GM19238 (cell line): ENCODE measurements at regions not wholly inside any gene's neighbourhood (a gene's known extent, or its start where the extent isn't known, plus 50 kb on each side); places are given as distances from the start of the nearest gene placed in this dataset.
A peak's percentile ranks its signal among the peaks of the same experiment; 100 is the strongest.

Source experiments
- DNase-seq: peaks from one replicate; pipeline ENCODE4 v3.0.0; 2011; ENCODE audit warnings: low spot score; ENCODE audit not compliant: insufficient read length

- DNase-seq = no peak
Observed at GRCh38 chr21:26743524-26743923, 101.7 kb downstream of the ADAMTS1 start.

GRCh38 chr21:26739189-26739588, 106.0 kb downstream of the ADAMTS1 start:
- DNase-seq = no peak

GRCh38 chr21:26736449-26736848, 108.8 kb downstream of the ADAMTS1 start:
- DNase-seq = no peak

GRCh38 chr21:26732432-26733221, 112.6 kb downstream of the ADAMTS1 start:
- no peak for DNase-seq

GRCh38 chr21:26719750-26720149, 125.5 kb downstream of the ADAMTS1 start:
- no peak for DNase-seq

- no peak for DNase-seq
Observed at GRCh38 chr21:26717146-26717739, 128.0 kb downstream of the ADAMTS1 start.

GRCh38 chr21:26715878-26716506, 129.2 kb downstream of the ADAMTS1 start:
- DNase-seq = peak; percentile 8

GRCh38 chr21:26715116-26715515, 130.1 kb downstream of the ADAMTS1 start:
- DNase-seq = no peak

GRCh38 chr21:26710155-26710554, 135.1 kb downstream of the ADAMTS1 start:
- no peak for DNase-seq

GRCh38 chr21:26709090-26709489, 136.0 kb upstream of the CYYR1 start:
- DNase-seq = no peak

GRCh38 chr21:26708223-26708800, 135.2 kb upstream of the CYYR1 start:
- no peak for DNase-seq

- DNase-seq = no peak
Observed at GRCh38 chr21:26707246-26707645, 134.2 kb upstream of the CYYR1 start.

- no peak for DNase-seq
Observed at GRCh38 chr21:26698416-26698815, 125.3 kb upstream of the CYYR1 start.

GRCh38 chr21:26691416-26691815, 118.3 kb upstream of the CYYR1 start:
- no peak for DNase-seq

GRCh38 chr21:26686705-26687104, 113.6 kb upstream of the CYYR1 start:
- no peak for DNase-seq

GRCh38 chr21:26686278-26686677, 113.2 kb upstream of the CYYR1 start:
- peak; percentile 1 for DNase-seq

- DNase-seq = no peak
Observed at GRCh38 chr21:26684889-26685288, 111.8 kb upstream of the CYYR1 start.

- no peak for DNase-seq
Observed at GRCh38 chr21:26683996-26684395, 110.9 kb upstream of the CYYR1 start.

GRCh38 chr21:26679284-26679683, 106.2 kb upstream of the CYYR1 start:
- no peak for DNase-seq

GRCh38 chr21:26674323-26674722, 101.2 kb upstream of the CYYR1 start:
- no peak for DNase-seq

- no peak for DNase-seq
Observed at GRCh38 chr21:26669215-26669764, 96.2 kb upstream of the CYYR1 start.

- DNase-seq = no peak
Observed at GRCh38 chr21:26659757-26660156, 86.7 kb upstream of the CYYR1 start.
